GM18498 (cell line): ENCODE measurements at regions not wholly inside any gene's neighbourhood (a gene's known extent, or its start where the extent isn't known, plus 50 kb on each side); places are given as distances from the start of the nearest gene placed in this dataset.

ENCODE experiments used
- ATAC-seq: cut with Tn5 transposase; IDR thresholded peaks from one replicate; pipeline ENCODE4 v1.9.1; 2021; ENCODE audit warnings: mild to moderate bottlenecking, moderate library complexity; ENCODE audit not compliant: unreplicated experiment

GRCh38 chr16:64544859-64545258, 577.0 kb downstream of the CDH11 start:
- no peak for ATAC-seq

GRCh38 chr16:64543441-64543840, 578.4 kb downstream of the CDH11 start:
- ATAC-seq: no peak

GRCh38 chr16:64543031-64543430, 578.8 kb downstream of the CDH11 start:
- ATAC-seq: no peak

GRCh38 chr16:64542152-64542551, 579.7 kb downstream of the CDH11 start:
- no peak for ATAC-seq

GRCh38 chr16:64541621-64542020, 580.2 kb downstream of the CDH11 start:
- ATAC-seq: no peak

GRCh38 chr16:64540434-64540833, 581.4 kb downstream of the CDH11 start:
- ATAC-seq: no peak

- no peak for ATAC-seq
Observed at GRCh38 chr16:64539811-64540371, 582.0 kb downstream of the CDH11 start.

GRCh38 chr16:64534180-64534780, 587.6 kb downstream of the CDH11 start:
- no peak for ATAC-seq

- no peak for ATAC-seq
Observed at GRCh38 chr16:64532691-64533090, 589.2 kb downstream of the CDH11 start.

GRCh38 chr16:64532117-64532516, 589.7 kb downstream of the CDH11 start:
- ATAC-seq: no peak

GRCh38 chr16:64531401-64531800, 590.5 kb downstream of the CDH11 start:
- ATAC-seq: no peak

GRCh38 chr16:64522548-64522947, 599.3 kb downstream of the CDH11 start:
- no peak for ATAC-seq

GRCh38 chr16:64513871-64514270, 608.0 kb downstream of the CDH11 start:
- no peak for ATAC-seq

- ATAC-seq: no peak
Observed at GRCh38 chr16:64507240-64508024, 614.4 kb downstream of the CDH11 start.

GRCh38 chr16:64499211-64499610, 622.7 kb downstream of the CDH11 start:
- no peak for ATAC-seq

- ATAC-seq: no peak
Observed at GRCh38 chr16:64498363-64498762, 623.5 kb downstream of the CDH11 start.

- no peak for ATAC-seq
Observed at GRCh38 chr16:64493709-64494108, 628.2 kb downstream of the CDH11 start.

- no peak for ATAC-seq
Observed at GRCh38 chr16:64489449-64489848, 632.4 kb downstream of the CDH11 start.

- ATAC-seq: no peak
Observed at GRCh38 chr16:64486561-64486960, 635.3 kb downstream of the CDH11 start.

GRCh38 chr16:64481497-64481896, 640.4 kb downstream of the CDH11 start:
- no peak for ATAC-seq

GRCh38 chr16:64478252-64478906, 643.5 kb downstream of the CDH11 start:
- ATAC-seq: no peak
